Upper lobe of left lung (tissue), 4 donors: ENCODE measurements at regions not wholly inside any gene's neighbourhood (a gene's known extent, or its start where the extent isn't known, plus 50 kb on each side); places are given as distances from the start of the nearest gene placed in this dataset.

Source experiments
- CTCF ChIP-seq, 6 experiments: fragments of 450-650 bp in 4 of 6; fragments of 200-600 bp in 2 of 6; sonication (generic) in 2 of 6; IDR thresholded peaks; one replicate each; pipeline ENCODE4 v1.5.1; 2016 to 2019; ENCODE audit warnings: antibody characterized with exemption in 6 of 6
- POLR2A ChIP-seq, 4 donors: fragments of 450-650 bp; IDR thresholded peaks; one replicate each; pipeline ENCODE4 v1.5.1; 2016 to 2017; ENCODE audit warnings: antibody characterized with exemption in 4 of 4, mild to moderate bottlenecking in 2 of 4
- POLR2AphosphoS5 ChIP-seq, 2 donors: sonication (generic); formaldehyde crosslinking; IDR thresholded peaks; one replicate each; pipeline ENCODE4 v1.5.1; 2017; ENCODE audit warnings: antibody characterized with exemption in 2 of 2

- TF ChIP-seq POLR2A (IDR thresholded peaks at IDR 0.05) (no peak), CTCF (IDR thresholded peaks at IDR 0.05) (no peak), POLR2AphosphoS5 (IDR thresholded peaks at IDR 0.05) (no peak)
These were observed 403.1 kb downstream of the VRK1 start for GRCh38 chr14:97200245-97200644.
